GM23248 (cell line): ENCODE measurements at regions not wholly inside any gene's neighbourhood (a gene's known extent, or its start where the extent isn't known, plus 50 kb on each side); places are given as distances from the start of the nearest gene placed in this dataset.

Experiments used
- EZH2 ChIP-seq: fragments of 200-600 bp; sonication (generic); IDR thresholded peaks from 2 replicates; pipeline ENCODE4 v1.6.1; 2018; ENCODE audit warnings: antibody characterized with exemption, mild to moderate bottlenecking; ENCODE audit not compliant: insufficient read depth, poor library complexity, severe bottlenecking
- EZH2phosphoT487 ChIP-seq: fragments of 200-600 bp; sonication (generic); IDR thresholded peaks from 2 replicates; pipeline ENCODE4 v1.6.1; 2018; ENCODE audit warnings: antibody characterized with exemption, moderate library complexity, mild to moderate bottlenecking, low read depth; ENCODE audit not compliant: insufficient read depth

GRCh38 chrX:95350774-95351488 lies 1333.7 kb upstream of the DIAPH2 start:
- no peak for TF ChIP-seq EZH2
- TF ChIP-seq EZH2phosphoT487: no peak
